PFSK-1 (cell line): ENCODE measurements at regions not wholly inside any gene's neighbourhood (a gene's known extent, or its start where the extent isn't known, plus 50 kb on each side); places are given as distances from the start of the nearest gene placed in this dataset.

ENCODE experiments used
- FOXP2 ChIP-seq: optimal IDR thresholded peaks from 2 replicates; pipeline ENCODE3; 2011; ENCODE audit warnings: borderline replicate concordance, control low read depth, inconsistent platforms; ENCODE audit not compliant: insufficient read depth; ENCODE audit errors: extremely low read length, extremely low read depth
- POLR2AphosphoS5 ChIP-seq: IDR thresholded peaks from 2 replicates; pipeline ENCODE4 v1.6.1; 2012; ENCODE audit warnings: low read depth, mild to moderate bottlenecking, control low read depth, low read length, moderate library complexity
- SIN3A ChIP-seq: IDR thresholded peaks from 2 replicates; pipeline ENCODE4 v1.6.1; 2012; ENCODE audit warnings: mild to moderate bottlenecking, low read length, moderate library complexity, borderline replicate concordance; ENCODE audit not compliant: insufficient read depth
- TAF1 ChIP-seq: IDR thresholded peaks from 2 replicates; pipeline ENCODE4 v1.6.1; 2012; ENCODE audit warnings: low read length, control low read depth, borderline replicate concordance; ENCODE audit not compliant: insufficient read depth
- TF ChIP-seq, protein P1 (sequence below), 2 experiments: IDR thresholded peaks; 2 replicates each; pipeline versions ENCODE4 v1.6.1 to v1.8.0; 2011 to 2012; ENCODE audit warnings: low read depth in 2 of 2, low read length in 2 of 2, control low read depth in 1 of 2, inconsistent platforms in 1 of 2, mild to moderate bottlenecking in 1 of 2, moderate library complexity in 1 of 2; ENCODE audit not compliant: insufficient read depth in 1 of 2

DNA sequence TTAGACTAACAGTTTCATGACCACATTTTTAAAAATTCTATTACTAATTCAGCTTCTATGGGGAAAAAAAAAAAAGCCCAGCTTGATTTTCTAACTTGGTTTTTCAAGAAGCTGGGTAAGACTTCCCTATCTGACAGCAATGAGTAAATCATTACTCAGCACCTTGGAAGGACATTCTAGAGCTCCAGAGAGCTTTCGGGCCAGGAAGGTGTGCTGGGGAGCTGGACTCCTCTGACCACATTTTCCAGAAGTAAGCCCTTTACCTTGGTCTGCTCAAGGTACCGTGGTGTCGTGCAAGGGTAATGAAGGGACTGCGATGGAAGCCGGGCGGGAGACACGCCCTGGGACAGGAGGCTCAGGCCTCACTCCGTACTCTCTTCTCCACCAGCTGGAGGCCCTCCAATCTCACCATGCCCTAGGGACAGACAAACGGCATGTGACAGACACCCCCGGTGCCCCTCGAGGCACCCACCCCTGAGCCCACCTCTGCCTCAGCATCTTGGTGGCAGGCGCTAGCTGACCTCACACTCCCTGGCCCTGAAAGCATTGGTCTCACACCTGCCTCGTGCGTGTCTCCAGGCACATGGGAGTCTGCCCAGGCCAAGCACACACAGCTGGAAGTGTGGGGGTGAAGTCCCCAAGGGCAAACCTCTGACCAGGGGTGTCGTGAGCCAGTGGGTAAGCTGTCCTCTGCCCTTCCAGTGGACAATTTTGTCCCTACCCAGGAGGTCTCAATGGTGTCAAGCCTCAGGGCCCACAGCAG, 152.1 kb downstream of the OAT start:
- TF ChIP-seq POLR2AphosphoS5 (no peak), FOXP2 (no peak), TAF1 (no peak), SIN3A (no peak)
- TF ChIP-seq, protein P1, sequence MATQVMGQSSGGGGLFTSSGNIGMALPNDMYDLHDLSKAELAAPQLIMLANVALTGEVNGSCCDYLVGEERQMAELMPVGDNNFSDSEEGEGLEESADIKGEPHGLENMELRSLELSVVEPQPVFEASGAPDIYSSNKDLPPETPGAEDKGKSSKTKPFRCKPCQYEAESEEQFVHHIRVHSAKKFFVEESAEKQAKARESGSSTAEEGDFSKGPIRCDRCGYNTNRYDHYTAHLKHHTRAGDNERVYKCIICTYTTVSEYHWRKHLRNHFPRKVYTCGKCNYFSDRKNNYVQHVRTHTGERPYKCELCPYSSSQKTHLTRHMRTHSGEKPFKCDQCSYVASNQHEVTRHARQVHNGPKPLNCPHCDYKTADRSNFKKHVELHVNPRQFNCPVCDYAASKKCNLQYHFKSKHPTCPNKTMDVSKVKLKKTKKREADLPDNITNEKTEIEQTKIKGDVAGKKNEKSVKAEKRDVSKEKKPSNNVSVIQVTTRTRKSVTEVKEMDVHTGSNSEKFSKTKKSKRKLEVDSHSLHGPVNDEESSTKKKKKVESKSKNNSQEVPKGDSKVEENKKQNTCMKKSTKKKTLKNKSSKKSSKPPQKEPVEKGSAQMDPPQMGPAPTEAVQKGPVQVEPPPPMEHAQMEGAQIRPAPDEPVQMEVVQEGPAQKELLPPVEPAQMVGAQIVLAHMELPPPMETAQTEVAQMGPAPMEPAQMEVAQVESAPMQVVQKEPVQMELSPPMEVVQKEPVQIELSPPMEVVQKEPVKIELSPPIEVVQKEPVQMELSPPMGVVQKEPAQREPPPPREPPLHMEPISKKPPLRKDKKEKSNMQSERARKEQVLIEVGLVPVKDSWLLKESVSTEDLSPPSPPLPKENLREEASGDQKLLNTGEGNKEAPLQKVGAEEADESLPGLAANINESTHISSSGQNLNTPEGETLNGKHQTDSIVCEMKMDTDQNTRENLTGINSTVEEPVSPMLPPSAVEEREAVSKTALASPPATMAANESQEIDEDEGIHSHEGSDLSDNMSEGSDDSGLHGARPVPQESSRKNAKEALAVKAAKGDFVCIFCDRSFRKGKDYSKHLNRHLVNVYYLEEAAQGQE (IDR thresholded peaks at IDR 0.05; ENCODE audit: insufficient read depth in 1 of 2, low read depth in 2 of 2, low read length in 2 of 2), result no peak

DNA sequence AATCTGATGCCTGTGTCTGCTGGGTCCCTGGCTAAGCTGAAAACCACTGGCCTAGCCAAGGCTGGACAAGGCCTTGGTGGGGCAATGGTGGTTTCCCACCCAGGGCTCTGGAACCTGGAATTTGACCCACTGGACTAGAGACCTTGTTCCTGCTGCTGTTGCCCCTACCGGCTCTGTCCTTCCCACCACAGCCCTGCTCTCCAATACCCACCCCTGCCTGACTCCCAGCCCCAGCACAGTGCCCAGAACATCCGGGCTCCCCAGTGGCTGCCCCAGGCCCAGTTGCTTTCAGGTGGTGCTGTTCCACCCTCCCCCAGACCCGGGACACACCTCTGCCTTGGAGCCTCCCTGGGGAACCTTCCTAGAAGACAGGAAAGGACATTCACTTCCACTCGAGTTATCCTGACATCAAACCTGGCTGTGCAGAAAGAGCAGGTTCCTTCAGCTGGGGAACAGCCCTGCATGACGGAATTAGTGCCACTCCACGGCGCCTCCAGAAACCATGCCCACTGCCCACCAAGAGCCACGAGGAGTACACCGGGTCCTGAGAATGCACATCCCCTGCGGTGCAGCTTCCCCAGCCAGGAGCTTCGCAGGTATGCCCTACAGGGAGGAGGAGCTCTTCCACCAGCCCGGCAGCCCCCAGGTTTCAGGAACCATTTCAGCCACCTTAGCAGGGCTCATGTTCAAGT, 152.8 kb downstream of the OAT start:
- no peak for TF ChIP-seq FOXP2
- TF ChIP-seq, protein P1 (IDR thresholded peaks at IDR 0.05; ENCODE audit: insufficient read depth in 1 of 2, low read depth in 2 of 2, low read length in 2 of 2), result no peak

DNA sequence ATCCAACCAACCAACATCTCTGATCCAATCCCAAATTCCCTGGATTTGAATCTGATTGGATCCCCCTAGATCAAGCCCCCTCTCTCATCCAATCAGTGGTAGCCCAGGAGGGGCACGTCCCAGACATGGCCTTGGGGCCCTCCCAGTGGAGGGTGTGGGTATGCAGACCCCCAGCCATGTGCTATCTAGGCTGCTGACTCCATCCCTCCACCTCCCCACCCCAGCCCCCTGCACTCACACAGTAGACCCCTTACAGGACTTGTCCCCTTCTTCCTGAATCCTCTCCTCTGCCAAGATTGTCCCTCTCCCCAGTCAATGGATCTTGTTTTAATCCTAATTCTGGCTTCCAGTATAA, 153.4 kb downstream of the OAT start:
- no peak for TF ChIP-seq TAF1
- TF ChIP-seq SIN3A, result no peak
- TF ChIP-seq FOXP2, result no peak
- TF ChIP-seq, protein P1 (IDR thresholded peaks at IDR 0.05; ENCODE audit: insufficient read depth in 1 of 2, low read depth in 2 of 2, low read length in 2 of 2), result no peak
- no peak for TF ChIP-seq POLR2AphosphoS5

DNA sequence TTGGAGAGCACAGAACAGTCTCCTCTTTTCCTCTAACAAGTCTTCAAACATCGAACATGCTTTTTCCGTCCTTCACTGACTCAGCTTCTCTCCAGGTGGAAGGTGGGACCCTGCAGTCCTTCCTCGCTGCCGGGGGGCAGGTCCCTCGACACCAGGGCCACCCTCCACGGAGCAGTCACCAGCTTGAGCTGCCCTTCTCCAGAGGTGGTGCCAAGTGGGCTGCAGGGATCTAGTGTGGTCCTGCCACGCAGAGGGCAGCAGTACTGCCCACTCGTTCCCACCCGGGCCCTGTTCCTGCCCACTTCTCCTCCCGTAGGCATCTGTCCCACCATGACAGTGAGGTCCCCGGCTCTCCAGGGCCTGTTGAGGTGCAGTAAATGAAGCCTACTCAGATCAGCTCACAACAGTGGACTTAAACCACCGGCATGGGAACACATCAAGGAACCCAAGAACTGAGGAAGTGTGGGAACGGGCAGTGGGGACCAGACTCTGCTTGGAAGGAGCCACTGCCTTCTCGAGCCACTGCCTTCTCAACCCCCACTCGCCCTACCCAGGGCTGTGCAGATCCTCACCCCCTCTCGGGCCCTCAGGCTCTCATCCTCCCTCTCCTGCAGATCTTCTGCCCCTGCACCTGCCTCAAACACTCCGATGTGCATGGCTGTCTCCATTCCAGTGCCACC, 153.9 kb downstream of the OAT start:
- TF ChIP-seq FOXP2, result no peak
- no peak for TF ChIP-seq TAF1
- no peak for TF ChIP-seq SIN3A
- no peak for TF ChIP-seq POLR2AphosphoS5
- TF ChIP-seq, protein P1 (IDR thresholded peaks at IDR 0.05; ENCODE audit: insufficient read depth in 1 of 2, low read depth in 2 of 2, low read length in 2 of 2), result no peak
